Body of pancreas (tissue), 4 donors: ENCODE measurements at regions not wholly inside any gene's neighbourhood (a gene's known extent, or its start where the extent isn't known, plus 50 kb on each side); places are given as distances from the start of the nearest gene placed in this dataset.

Source experiments
- CTCF ChIP-seq, 7 experiments: fragments of 450-650 bp in 4 of 7; fragments of 200-600 bp in 3 of 7; sonication (generic) in 3 of 7; IDR thresholded peaks; one replicate each; pipeline ENCODE4 v1.5.1; 2016 to 2019; ENCODE audit warnings: antibody characterized with exemption in 7 of 7
- POLR2A ChIP-seq, 3 donors: fragments of 450-650 bp; IDR thresholded peaks; one replicate each; pipeline ENCODE4 v1.6.1; 2016; ENCODE audit warnings: antibody characterized with exemption in 3 of 3, mild to moderate bottlenecking in 2 of 3

GRCh38 chrX:145919400-145919799 is 101.8 kb downstream of the SLITRK2 start:
- TF ChIP-seq CTCF (IDR thresholded peaks at IDR 0.05) (no peak), POLR2A (IDR thresholded peaks at IDR 0.05) (no peak)
